Endothelial cell of umbilical vein (primary cell): ENCODE measurements at regions not wholly inside any gene's neighbourhood (a gene's known extent, or its start where the extent isn't known, plus 50 kb on each side); places are given as distances from the start of the nearest gene placed in this dataset.

Source experiments
- BruUV-seq: library from RNA; stranded (reverse); fragments of 400-500 nt; replicated peaks from 2 replicates; lab custom pipeline; 2021; lab: Mats Ljungman, UMichigan
- CTCF ChIA-PET: fragments of 300-600, 350-600 bp; sonication (Branson Sonifier 250); formaldehyde crosslinking; loops from one replicate; lab custom pipeline; 2021; ENCODE audit warnings: antibody characterized with exemption, inconsistent platforms; lab: Charles Lee
- POLR2A ChIA-PET: fragments of 300-600, 350-600 bp; sonication (Branson Sonifier 250); formaldehyde crosslinking; loops from one replicate; lab custom pipeline; 2021; ENCODE audit warnings: antibody characterized with exemption, inconsistent platforms; lab: Charles Lee
- DNase-seq: peaks from one replicate; pipeline ENCODE4 v3.0.0-alpha.2; 2011; ENCODE audit warnings: low read depth, low spot score
- FAIRE-seq: peaks from 2 replicates; lab custom pipeline; 2011; peaks lifted over from hg19 to GRCh38; lab: Jason Lieb, UNC
- H2AFZ ChIP-seq: 2 replicates; pipeline ENCODE4 v1.6.0; 2012; ENCODE audit warnings: low read depth, low read length, control low read depth, inconsistent platforms
- H3K27ac ChIP-seq: 2 replicates; pipeline ENCODE4 v1.5.1; 2011; ENCODE audit warnings: low read depth, mild to moderate bottlenecking, control low read depth, low read length, moderate library complexity; ENCODE audit not compliant: insufficient read depth
- H3K27me3 ChIP-seq, 2 experiments: 2 replicates each; pipeline versions ENCODE4 v1.6.0 to v1.6.1; 2011; ENCODE audit warnings: low read length in 2 of 2, mixed read lengths in 1 of 2; ENCODE audit not compliant: control insufficient read depth in 2 of 2, insufficient read depth in 2 of 2
- H3K36me3 ChIP-seq, 2 experiments: 2 replicates in 1 of 2; 3 replicates in 1 of 2; pipeline ENCODE4 v1.5.1; 2011; ENCODE audit warnings: low read length in 2 of 2, mild to moderate bottlenecking in 1 of 2, moderate library complexity in 1 of 2; ENCODE audit not compliant: control insufficient read depth in 2 of 2, insufficient read depth in 2 of 2; ENCODE audit errors: extremely low read depth in 1 of 2
- H3K4me1 ChIP-seq: 3 replicates; pipeline ENCODE4 v1.5.1; 2011; ENCODE audit warnings: mild to moderate bottlenecking, low read length; ENCODE audit not compliant: control insufficient read depth, insufficient read depth; ENCODE audit errors: extremely low read depth
- H3K4me2 ChIP-seq: 2 replicates; pipeline ENCODE4 v1.6.1; 2011; ENCODE audit warnings: low read length, control low read depth, mixed read lengths; ENCODE audit not compliant: insufficient read depth
- H3K4me3 ChIP-seq, 3 experiments: fragments of 200-600 bp in 1 of 3; sonication (generic), shearing (Covaris generic) in 1 of 3; replicated peaks in 1 of 3; 2 replicates each; pipeline ENCODE4 v1.5.1; 2011 to 2016; ENCODE audit warnings: control low read depth in 3 of 3, low read length in 3 of 3, mild to moderate bottlenecking in 2 of 3, inconsistent platforms in 1 of 3, low read depth in 1 of 3, moderate library complexity in 1 of 3; ENCODE audit not compliant: insufficient read depth in 1 of 3
- H3K79me2 ChIP-seq: 2 replicates; pipeline ENCODE4 v1.6.0; 2012; ENCODE audit warnings: low read length, inconsistent platforms; ENCODE audit not compliant: control insufficient read depth, insufficient read depth
- H3K9ac ChIP-seq: replicated peaks from 2 replicates; pipeline ENCODE3; 2011; ENCODE audit warnings: low read length, control low read depth; ENCODE audit not compliant: insufficient read depth; ENCODE audit errors: extremely low read depth
- H3K9me1 ChIP-seq: replicated peaks from 3 replicates; pipeline ENCODE4 v1.6.0; 2011; ENCODE audit warnings: mild to moderate bottlenecking, low read length; ENCODE audit not compliant: control insufficient read depth, insufficient read depth; ENCODE audit errors: extremely low read depth
- H3K9me3 ChIP-seq: replicated peaks from 2 replicates; pipeline ENCODE4 v1.5.1; 2012; ENCODE audit warnings: low read length, inconsistent platforms; ENCODE audit not compliant: control insufficient read depth, insufficient read depth
- H4K20me1 ChIP-seq: replicated peaks from 2 replicates; pipeline ENCODE3; 2011; ENCODE audit warnings: mild to moderate bottlenecking, low read length; ENCODE audit not compliant: control insufficient read depth, insufficient read depth; ENCODE audit errors: extremely low read depth
- EZH2 ChIP-seq: IDR thresholded peaks from 2 replicates; pipeline ENCODE4 v1.6.1; 2012; ENCODE audit warnings: borderline replicate concordance, low read depth, mild to moderate bottlenecking, moderate library complexity, low read length, inconsistent platforms; ENCODE audit not compliant: severe bottlenecking
- FOS ChIP-seq: IDR thresholded peaks from 2 replicates; pipeline ENCODE4 v1.6.1; 2011; ENCODE audit warnings: mild to moderate bottlenecking, low read length, moderate library complexity, borderline replicate concordance; ENCODE audit not compliant: insufficient read depth
- GATA2 ChIP-seq: IDR thresholded peaks from 2 replicates; pipeline ENCODE4 v1.7.0; 2011; ENCODE audit warnings: low read depth, mild to moderate bottlenecking, moderate library complexity, mixed read lengths, low read length; ENCODE audit not compliant: insufficient read length, insufficient read depth
- JUN ChIP-seq: IDR thresholded peaks from 2 replicates; pipeline ENCODE4 v1.6.1; 2011; ENCODE audit warnings: borderline replicate concordance, low read depth; ENCODE audit not compliant: insufficient read length, insufficient read depth
- MYC ChIP-seq: IDR thresholded peaks from one replicate; pipeline ENCODE4 v1.6.1; 2011; ENCODE audit warnings: mild to moderate bottlenecking, low read depth, low read length
- POLR2A ChIP-seq: IDR thresholded peaks from 2 replicates; pipeline ENCODE4 v1.6.1; 2012; ENCODE audit warnings: low read depth, mild to moderate bottlenecking, control low read depth, low read length
- POLR2AphosphoS5 ChIP-seq: IDR thresholded peaks from 2 replicates; pipeline ENCODE4 v1.6.1; 2012; ENCODE audit warnings: low read depth, mild to moderate bottlenecking, control low read depth, low read length, moderate library complexity; ENCODE audit not compliant: insufficient read depth
- dilution Hi-C: fragments of 300-500 bp; cut with MboI; formaldehyde crosslinking; loops from one replicate; pipeline ENCODE4 v1.15.0; 2019; ENCODE audit warnings: low sequenced_read_pairs; ENCODE audit not compliant: extremely low pct_ligation_motif_present
- intact Hi-C: fragments of 100-400 bp; cut with micrococcal nuclease; formaldehyde crosslinking; loops from one replicate; pipeline ENCODE4 v1.10.0; 2022
- TF ChIP-seq, protein P1 (sequence below): IDR thresholded peaks from 2 replicates; pipeline ENCODE4 v1.6.1; 2011; ENCODE audit not compliant: insufficient read depth, insufficient read length
- TF ChIP-seq, protein P2 (sequence below), 2 donors: IDR thresholded peaks; 1 replicate in 1 of 2; 2 replicates in 1 of 2; pipeline ENCODE4 v1.5.1; 2011; ENCODE audit warnings: low read length in 2 of 2, mild to moderate bottlenecking in 2 of 2, moderate library complexity in 2 of 2, control low read depth in 1 of 2, inconsistent platforms in 1 of 2, low read depth in 1 of 2; ENCODE audit not compliant: insufficient read depth in 1 of 2; ENCODE audit errors: extremely low read depth in 1 of 2

DNA sequence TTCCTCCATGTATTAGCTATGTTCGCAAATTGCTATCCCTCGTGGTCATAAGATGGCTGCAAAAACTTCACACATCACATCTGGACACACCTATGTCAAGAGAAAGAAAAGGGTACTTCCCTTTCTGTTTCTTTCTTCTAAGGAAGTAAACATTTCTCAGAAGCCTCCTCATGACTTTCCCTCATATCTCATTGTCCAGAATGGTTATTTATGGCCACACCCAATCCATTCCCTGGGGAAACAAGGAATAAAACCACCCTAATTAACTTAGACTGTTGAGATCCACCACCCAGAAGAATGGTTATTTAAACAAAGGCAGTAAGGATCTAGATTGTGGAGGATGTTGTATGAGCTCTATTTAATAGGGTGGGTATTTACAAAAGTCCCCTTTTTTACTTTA is 160.8 kb upstream of the LNX1 start:
- Histone ChIP-seq H3K79me2 (no peaks in the 10 kb centered on the region), H2AFZ (no peak overlapping the region), H3K4me3 (no peak overlapping the region), H3K9me1 (no peaks in the 10 kb centered on the region), H3K36me3 (no peaks in the 10 kb centered on the region), H3K27me3 (peaks cover 2 to 7% of the 10 kb centered on the region in 2 experiments), H3K4me1 (no peaks in the 10 kb centered on the region), H4K20me1 (no peaks in the 10 kb centered on the region), H3K27ac (no peak overlapping the region), H3K9me3 (no peaks in the 10 kb centered on the region), H3K4me2 (no peak overlapping the region), H3K9ac (no peak overlapping the region)
- dilution Hi-C loops (no loop called here), intact Hi-C loops (no loop called here)
- BruUV-seq, result no TSS peak
- DNase-seq, result no peak
- ChIA-PET POLR2A (no interaction called here), CTCF (no interaction called here)
- TF ChIP-seq FOS (no peak), POLR2A (no peak), EZH2 (no peak), JUN (no peak), GATA2 (no peak), POLR2AphosphoS5 (no peak), MYC (no peak)
- TF ChIP-seq, protein P1, sequence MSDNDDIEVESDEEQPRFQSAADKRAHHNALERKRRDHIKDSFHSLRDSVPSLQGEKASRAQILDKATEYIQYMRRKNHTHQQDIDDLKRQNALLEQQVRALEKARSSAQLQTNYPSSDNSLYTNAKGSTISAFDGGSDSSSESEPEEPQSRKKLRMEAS, result no peak
- TF ChIP-seq, protein P2, sequence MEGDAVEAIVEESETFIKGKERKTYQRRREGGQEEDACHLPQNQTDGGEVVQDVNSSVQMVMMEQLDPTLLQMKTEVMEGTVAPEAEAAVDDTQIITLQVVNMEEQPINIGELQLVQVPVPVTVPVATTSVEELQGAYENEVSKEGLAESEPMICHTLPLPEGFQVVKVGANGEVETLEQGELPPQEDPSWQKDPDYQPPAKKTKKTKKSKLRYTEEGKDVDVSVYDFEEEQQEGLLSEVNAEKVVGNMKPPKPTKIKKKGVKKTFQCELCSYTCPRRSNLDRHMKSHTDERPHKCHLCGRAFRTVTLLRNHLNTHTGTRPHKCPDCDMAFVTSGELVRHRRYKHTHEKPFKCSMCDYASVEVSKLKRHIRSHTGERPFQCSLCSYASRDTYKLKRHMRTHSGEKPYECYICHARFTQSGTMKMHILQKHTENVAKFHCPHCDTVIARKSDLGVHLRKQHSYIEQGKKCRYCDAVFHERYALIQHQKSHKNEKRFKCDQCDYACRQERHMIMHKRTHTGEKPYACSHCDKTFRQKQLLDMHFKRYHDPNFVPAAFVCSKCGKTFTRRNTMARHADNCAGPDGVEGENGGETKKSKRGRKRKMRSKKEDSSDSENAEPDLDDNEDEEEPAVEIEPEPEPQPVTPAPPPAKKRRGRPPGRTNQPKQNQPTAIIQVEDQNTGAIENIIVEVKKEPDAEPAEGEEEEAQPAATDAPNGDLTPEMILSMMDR (IDR thresholded peaks at IDR 0.05; ENCODE audit: extremely low read depth in 1 of 2, insufficient read depth in 1 of 2, low read depth in 1 of 2, low read length in 2 of 2), result no peak
- FAIRE-seq, result no peak
